GM18502 (cell line): ENCODE measurements at regions not wholly inside any gene's neighbourhood (a gene's known extent, or its start where the extent isn't known, plus 50 kb on each side); places are given as distances from the start of the nearest gene placed in this dataset.

Experiments used
- ATAC-seq: cut with Tn5 transposase; IDR thresholded peaks from one replicate; pipeline ENCODE4 v1.9.1; 2021; ENCODE audit warnings: mild to moderate bottlenecking; ENCODE audit not compliant: unreplicated experiment, poor library complexity

DNA sequence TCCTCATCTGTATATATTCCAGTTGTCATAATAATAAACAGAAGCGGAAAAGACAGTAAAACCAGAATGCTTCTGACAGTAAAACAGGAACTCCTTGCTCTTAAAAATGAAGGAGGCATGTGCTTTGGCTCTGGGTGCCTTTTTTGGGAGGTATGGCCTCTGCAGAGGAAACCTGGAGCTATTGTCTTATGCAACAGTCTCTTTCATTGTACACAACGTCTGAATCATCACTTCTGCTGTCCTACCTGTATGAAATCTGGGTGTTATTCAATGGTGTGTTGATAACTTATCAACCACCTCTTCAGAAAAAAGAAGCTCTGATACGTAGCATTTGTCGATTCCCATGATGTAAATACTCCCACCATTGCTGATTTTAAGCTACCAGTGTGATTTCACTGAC, 64.8 kb downstream of the CDCA7 start:
- ATAC-seq, result no peak

DNA sequence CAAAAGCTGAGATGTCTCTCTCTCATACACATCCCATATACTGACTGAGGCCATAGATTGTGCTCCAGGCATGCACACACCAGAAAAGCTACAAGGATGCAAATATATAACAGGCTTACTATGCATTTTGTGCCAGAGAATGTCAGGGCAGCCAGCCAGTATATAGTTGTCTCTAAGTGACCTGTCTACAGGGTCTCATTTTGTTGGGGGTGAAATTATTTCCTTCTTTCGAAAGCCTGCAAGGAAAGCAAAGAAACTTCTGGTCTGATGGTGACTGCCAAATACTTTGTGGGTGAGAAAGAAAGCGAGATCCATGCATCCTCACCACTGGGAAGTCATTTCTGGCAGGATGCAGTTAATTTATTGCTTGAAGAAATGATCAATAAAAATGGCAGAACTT, 70.2 kb downstream of the CDCA7 start:
- no peak for ATAC-seq

DNA sequence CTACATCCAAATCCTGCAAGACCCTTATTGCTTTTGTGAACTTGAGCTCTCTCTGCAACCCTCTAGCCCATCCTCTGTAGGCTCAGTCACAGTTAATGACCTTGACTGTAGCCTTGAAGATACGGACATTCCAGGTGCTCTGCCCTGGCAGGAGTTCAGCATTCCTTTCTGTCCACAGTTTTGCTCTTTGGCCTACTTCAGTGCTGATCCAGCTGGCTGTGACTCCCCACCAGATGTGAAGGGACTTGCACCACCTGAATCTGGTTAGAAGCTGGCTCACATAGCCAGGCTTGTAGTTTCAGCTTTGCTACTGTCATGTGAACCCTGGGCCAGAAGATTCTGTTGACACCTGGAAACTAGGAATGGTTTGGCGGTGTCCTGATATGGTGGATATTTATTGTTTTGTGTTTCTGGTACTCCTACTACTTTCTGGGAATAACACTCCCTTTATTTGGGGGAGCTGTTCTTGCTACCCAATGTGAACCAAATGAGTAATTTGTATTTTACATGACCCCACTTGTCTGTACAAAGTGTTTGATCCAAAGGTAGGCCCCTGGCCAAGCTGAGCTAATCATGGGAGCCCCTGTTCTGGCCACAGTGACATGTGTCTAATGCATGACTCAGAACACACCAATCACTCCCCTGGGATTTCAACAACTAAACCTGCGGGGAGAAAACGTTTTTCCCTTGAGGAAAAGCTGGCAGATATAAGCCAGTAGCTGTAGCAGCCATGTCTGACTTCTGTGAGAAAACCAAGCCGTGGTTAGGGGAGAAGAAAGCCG, 73.4 kb downstream of the CDCA7 start:
- no peak for ATAC-seq

DNA sequence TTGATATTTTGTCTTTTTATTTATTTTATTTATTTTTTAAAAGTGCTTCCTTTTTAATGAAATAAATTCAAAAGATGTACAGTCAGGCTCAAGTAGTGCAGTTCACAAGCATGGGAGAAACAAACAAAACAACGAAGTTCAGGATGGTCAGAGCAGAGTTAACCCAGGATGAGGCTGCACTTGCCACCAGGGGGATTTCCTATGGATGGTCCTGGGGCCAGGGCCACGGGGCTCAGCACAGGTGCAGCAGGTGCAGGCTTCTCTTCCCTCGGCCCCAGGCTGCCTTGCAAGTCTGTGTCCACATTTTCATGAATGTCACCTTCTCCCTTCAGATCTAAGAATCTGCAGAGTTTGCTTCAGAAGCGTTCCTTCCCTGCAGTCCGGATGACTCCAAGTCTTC, 76.5 kb downstream of the CDCA7 start:
- no peak for ATAC-seq

DNA sequence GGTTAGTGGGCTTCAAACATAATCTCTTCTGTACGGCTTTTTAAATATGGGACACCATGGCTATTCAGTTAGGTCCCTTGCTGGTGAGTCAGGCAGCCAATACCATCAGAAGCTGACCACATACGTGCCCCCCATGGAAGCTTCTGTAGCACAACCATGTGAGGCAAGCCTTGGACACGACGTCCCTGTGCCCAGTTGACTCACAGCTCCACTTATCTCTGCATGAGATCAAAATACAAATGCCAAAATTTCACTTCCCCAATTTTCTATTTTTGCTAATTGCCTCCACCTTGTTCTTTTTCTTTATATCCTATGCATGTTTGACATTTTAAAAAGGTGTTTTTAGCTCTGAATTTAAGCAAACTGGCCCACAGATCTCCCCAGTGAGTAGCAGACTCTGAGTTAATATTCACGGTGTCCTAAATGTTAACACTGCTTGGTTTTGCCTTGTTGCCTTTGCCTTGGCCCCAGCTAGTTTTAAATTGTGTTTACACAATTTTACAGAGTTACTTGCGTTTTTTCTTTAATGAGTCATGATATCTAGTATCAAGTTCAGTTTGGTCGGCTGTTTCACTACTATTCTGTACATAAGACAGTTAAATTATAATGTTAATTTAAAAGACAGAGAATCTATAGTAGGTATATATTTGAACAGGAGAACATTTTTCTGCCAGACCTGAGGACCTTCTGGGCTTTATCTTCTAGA, 77.5 kb downstream of the CDCA7 start:
- ATAC-seq, result no peak

DNA sequence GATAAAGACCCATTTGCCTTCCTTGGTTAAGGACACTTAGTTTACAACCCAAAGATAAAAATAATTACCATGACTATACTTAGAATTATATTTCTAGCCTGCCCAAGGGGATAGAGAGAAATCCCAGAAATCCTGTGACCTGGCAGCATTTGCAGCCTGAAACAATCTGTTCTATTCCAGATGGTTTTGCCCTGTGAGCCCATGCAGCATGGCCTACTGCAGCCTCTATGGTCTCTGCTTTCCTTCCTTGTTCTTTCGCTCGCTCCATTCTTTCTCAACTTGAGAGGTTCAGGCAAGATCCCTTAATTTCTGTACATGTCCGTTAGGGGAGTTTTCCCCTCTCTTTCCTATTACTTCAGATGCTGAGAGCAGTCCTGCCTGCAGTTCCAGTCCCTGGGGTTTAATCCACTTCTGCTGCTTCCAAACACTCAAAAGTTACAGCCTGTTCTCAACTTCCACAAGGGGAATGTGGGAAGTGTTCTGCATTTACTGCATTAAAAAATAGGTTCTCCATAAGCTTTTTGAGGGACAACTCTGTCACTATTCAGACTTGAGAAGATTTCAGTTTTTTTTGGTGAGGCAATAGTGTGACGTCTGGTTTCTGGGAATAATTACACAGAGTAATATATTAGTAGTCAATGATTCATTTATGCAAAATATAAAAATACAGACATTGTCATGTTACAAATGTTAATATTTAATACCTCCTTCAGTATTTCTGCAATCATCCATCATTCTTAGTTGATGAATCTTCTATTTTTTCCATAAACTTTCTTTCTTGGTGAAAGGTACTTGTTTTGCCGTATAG, 80.3 kb downstream of the CDCA7 start:
- ATAC-seq, result no peak

DNA sequence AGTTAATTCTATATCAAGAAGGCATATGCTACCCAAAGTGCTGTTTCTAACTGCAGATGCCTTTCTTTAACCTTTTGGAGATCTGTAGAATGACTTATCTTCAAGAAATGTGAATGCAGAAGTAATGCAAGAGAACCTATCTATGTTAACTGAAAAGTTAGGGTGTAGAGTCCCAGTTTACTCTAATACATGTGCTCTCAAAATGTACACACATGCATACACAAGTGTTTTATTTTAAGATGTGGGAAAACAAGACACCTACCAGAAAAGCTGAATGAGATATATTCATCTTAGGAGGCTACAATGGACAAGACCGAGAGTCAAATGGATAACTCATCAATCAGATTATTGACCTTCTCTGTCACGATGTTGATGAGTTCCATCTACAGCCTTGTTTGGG, 80.9 kb downstream of the CDCA7 start:
- no peak for ATAC-seq

DNA sequence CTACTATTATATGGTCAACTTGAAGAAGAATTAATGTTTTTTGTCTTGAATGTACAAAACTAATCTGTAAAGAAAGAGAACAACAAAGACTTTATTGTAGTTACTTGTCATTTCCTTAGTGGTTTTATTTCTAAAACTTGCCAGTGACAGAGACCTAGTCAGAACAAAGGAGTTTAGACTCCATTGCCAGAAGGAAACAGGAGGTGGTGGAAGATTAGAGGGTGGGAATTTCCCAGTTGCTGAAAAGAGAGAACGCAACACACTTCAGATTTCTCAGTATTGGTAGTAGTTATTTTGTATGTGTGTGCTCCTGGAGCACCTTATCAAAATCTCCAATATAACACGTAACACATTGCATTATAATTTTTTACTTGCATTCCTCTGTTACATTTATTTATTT, 81.4 kb downstream of the CDCA7 start:
- ATAC-seq, result no peak

DNA sequence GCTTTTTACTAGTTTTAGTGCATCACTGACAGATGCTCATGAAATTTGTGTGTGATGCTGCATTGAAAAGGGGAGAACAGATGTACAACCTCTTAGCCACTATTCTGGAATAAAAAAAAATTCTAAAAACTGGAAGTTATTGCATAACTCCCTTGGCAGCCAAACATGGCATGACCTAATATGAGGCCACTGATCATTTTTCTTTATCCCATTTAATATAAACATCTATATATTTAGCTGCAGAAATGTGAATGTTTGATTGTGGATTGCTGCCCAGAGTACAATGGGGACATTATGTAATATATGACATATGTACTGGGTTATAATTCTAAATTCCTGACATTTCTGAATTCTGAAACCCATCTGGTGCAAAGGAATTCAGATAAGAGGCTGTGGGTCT, 86.5 kb downstream of the CDCA7 start:
- no peak for ATAC-seq

DNA sequence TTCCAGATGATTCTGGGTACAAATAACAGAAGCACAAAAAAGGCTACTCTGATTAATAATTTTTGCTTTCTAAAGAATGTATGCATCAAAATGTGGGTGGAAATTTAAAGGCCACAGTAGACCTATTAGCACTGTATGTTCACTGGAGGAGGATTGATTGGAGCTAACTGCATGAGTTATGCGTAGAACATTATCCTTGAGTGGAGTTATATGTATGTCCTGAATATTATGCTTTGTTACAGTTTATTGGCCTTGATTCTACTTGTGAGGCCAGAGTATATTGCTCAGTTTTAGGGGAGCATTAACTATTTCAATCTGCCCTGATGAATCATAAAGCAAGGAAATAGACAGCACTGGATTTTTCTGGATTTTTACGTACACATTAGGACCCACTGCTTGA, 87.9 kb downstream of the CDCA7 start:
- no peak for ATAC-seq

DNA sequence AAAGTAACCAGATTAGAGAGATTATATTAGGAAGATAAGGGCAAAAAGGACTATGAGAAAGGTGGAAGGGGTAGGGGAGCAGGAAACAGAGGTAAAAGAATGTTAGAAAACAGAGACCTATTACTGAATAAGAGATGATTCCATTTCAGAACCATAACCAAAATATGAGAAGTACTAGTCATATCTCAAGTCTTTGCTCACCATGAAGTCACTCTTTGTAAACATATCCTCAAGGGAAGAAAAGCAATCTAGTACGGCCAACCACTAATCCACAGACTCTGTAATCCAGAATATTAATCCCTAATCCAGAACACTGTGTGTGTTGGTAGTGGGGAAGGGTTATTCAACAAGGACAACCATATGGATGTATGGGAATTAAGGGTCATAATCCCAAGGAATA, 92.0 kb downstream of the CDCA7 start:
- ATAC-seq, result no peak

DNA sequence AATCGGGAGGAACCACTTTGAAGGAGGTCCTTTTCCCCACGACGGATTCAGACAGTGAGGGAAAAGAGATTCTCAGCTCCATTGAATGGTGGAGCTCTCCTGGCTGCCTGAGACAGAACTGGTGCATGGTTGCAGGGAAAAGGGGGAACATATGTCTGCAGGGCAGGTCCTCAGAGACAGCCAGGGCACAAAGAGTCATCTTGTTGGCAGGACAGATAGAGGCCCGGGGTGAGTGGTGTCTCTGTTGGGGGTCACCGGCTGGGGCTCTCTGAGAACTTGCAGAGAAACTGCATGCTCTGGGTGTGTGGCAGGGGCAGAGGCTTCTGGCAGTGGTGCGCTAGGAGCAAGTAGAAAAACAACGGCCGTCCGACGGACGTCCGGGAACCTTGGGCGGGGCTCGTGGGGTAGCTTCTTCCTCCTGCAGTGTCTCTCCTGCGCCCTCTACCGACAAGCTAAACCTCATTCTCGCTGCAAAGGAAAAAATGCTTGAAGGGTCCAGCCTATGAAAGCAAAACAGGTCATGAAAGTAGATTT, 94.3 kb downstream of the CDCA7 start:
- peak; percentile 67 for ATAC-seq

DNA sequence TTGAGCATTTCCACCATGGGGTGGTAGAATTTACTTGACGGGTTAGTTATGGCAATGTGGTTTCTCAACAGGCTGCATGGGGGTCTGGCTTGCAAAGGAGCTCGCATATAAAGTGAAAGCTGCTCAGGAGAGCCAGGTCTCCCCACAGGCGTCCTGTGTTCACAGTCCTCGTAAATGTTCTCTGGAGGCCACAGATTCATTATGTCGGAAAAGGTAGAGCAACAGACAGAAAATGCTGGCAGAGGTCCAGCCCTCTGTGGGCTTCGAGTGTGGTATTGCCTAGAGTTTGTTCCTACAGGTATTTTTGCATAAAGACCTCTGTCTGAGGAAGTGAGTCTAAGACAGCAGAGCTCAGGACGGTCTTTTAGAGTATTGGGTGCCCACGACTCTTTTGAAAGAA, 96.4 kb downstream of the CDCA7 start:
- no peak for ATAC-seq

DNA sequence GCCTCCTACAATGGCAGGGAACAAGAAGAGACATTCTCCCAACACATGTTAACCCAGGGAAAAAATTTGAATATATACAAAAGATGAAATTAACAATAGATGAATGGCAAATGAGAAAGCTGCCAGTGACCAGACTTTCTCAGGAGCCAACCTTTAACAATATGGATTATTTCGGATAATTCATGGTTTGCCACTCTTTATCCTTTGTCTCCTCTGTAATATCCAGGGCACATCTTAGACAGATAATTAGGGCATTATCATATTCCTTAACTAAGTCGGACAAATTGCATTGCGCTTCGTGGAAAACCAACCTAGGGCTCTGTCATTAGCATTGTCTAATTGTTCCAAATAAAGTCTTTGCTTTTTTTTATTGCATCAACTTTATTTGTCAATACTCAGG, 97.3 kb downstream of the CDCA7 start:
- ATAC-seq, result no peak

DNA sequence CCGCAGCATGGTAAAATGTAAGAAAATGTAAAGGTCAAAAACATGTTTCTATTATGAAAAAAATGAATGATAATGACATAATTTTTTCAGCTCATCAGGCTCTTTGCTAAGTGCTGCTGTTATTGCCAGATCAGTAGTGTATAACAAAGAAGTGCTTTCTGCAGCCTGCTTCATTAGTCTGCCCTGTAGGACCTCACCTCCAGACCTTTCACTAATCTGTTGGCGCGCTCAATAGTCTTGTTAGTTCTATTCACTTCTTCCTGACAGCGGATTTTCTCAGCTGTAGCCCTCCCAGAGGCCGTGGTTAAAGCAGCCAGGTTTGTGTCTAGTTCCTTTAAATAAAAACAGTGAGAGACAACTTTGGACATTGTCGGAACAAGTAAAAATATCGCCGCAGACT, 97.7 kb downstream of the CDCA7 start:
- no peak for ATAC-seq

DNA sequence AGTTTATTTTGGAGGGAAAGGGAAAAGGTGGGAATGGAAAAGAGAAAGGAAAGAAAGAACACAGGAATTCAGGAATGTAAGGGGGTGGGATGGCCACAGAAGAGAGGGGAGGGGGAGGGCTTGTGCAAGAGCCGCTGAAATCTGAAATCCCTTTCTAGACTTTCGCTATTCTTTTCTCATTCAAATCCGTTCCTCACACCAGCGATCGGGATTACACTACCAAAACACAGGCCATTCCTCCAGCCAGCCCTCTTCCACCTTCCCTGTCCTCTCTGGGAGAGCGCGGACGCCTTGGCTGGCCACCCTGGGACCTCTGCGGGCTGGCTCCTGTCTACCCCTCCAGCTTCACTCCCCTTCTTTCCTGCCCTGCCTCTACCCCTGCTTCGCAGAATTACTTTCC, 102.3 kb downstream of the CDCA7 start:
- no peak for ATAC-seq

DNA sequence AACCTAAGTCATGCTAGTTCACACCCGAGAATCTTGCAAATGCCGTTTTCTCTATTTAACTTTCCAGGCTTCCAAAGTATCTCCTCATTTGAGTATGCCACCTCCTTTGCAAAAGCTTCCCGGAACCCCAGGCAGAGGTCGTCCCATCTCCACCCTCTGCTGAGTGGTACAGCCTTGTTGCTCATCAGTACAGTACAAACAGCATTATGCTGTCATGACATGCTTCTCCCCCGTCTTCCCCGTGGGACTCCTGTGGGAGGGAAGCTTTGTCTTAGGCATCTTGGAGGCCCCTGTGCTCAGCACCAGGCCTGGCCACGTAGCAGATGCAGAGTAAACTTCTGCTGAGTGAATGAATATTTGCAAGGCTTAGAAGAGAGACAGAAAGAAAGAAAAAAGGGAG, 102.7 kb downstream of the CDCA7 start:
- ATAC-seq, result no peak

DNA sequence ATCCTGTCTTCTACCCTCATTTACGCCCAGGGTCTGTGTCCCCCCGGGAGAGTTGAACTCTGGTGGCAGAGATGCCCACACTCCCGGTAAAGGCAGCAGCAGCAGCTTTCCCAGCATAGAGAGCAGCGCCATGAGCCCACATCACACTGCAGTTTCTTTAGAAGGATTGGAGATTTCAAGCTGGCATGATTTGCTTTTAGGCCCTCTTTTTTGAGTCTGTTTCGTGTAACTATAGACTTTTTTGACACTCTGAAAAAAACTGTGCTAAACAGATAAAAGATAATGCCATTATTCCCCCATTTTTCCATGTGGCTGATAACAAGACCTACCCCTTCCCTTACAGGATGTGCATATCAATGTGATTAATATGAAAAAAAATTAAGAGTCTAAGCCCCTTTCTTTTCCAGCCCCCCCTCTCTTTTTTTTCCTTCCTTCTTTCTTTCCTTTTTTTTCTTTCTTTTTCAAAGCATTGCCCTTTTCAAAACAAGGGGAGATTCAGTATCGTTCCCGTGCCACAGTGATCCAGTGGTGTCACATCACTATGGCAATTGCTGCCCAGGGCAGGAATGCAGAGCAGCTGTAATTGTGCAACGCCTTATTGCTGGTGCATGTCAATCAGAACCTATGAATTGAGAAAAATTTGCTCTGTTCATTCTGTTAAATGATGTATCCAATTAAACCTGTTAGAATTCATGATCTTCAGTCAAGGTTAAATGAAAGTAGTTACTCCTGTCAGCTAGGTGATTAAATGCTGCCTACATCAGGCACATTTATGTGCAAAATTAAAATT, 104.5 kb downstream of the CDCA7 start:
- ATAC-seq, result no peak

DNA sequence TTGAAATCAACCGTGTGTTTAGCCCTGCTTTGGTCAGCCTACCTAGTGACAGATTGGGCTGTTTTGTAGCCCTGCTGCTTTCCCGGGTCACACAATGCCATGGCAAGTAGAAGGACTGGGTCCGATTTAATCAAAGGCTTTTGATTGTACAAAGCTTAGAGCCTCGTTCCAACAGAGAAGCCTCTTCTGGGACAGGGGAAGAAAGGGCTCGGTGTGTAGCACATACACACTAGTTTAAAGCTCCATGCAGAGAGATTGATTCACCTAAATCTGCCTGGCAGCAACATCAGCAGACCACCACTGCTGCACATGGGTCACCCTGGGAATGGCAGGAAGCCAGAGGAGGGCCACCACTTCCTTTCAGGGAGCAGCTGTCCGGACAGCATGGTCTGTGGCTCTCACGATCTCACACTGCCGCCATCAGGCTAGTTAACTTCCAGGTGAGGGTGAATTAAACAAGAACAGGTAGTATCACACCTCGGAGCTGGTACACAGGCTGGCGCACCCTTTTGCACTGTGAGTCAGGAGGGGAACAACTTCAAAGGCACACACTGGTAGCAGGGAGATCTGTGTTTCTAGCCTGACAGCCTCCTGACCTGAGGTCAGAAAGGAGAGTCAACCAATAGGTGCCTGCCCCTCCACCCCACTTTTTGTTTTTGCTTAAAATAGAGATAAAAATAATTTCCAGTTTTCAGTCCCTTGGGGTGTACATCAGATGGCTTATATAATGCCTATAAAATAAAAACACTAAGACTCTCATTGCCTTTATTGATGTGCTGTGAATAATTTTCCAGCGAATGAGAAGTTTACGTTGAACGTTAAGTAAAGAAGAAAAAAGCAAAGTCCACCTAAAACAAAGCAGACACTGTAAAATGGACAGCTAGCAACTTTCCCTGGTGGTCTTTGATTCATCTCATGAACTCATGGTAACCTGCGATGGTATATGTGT, 108.5 kb downstream of the CDCA7 start:
- ATAC-seq, result no peak
